Stimulated activated naive CD8-positive, alpha-beta T cell treated with anti-CD3 and anti-CD28 coated beads, Interleukin-15, amount 100 ng/mL, for 72 hours (primary cell): ENCODE measurements at regions not wholly inside any gene's neighbourhood (a gene's known extent, or its start where the extent isn't known, plus 50 kb on each side); places are given as distances from the start of the nearest gene placed in this dataset.

Source experiments
- ATAC-seq: fragments of 150-1000 bp; cut with Tn5 transposase; 2 replicates; pipeline ENCODE4 v1.10.0; 2021; ENCODE audit warnings: mild to moderate bottlenecking, moderate library complexity
- DNase-seq, 2 donors: peaks; one replicate each; pipeline ENCODE4 v3.0.0; 2021 to 2022
- H3K27ac Mint-ChIP-seq, 2 donors: one replicate each; pipeline ENCODE4 v1.8.0; 2022; ENCODE audit warnings: mild to moderate bottlenecking in 2 of 2, mixed read lengths in 2 of 2, moderate library complexity in 2 of 2
- H3K27me3 Mint-ChIP-seq: one replicate; pipeline ENCODE4 v1.8.0; 2022; ENCODE audit warnings: mixed read lengths
- H3K4me1 Mint-ChIP-seq: one replicate; pipeline ENCODE4 v1.8.0; 2022; ENCODE audit warnings: mild to moderate bottlenecking, mixed read lengths
- H3K4me3 Mint-ChIP-seq, 2 donors: one replicate each; pipeline ENCODE4 v1.8.0; 2022; ENCODE audit warnings: mild to moderate bottlenecking in 2 of 2, mixed read lengths in 2 of 2, moderate library complexity in 1 of 2
- H3K9me3 Mint-ChIP-seq, 2 donors: one replicate each; pipeline ENCODE4 v1.8.0; 2022; ENCODE audit warnings: mixed read lengths in 2 of 2

- no peaks in the 10 kb centered on the region for H3K4me1 Mint-ChIP-seq
- no peak overlapping the region for H3K27ac Mint-ChIP-seq
- ATAC-seq = no peak
These were observed 93.0 kb downstream of the PPP1R3A start for GRCh38 chr7:113825832-113826231.

GRCh38 chr7:113824117-113824823 is 94.5 kb downstream of the PPP1R3A start:
- H3K4me3 Mint-ChIP-seq = no peak overlapping the region
- DNase-seq = no peak
- H3K4me1 Mint-ChIP-seq = no peaks in the 10 kb centered on the region
- no peak overlapping the region for H3K27ac Mint-ChIP-seq
- H3K9me3 Mint-ChIP-seq = peaks cover 4 to 12% of the 10 kb centered on the region in 2 donors
- H3K27me3 Mint-ChIP-seq = no peaks in the 10 kb centered on the region
- no peak for ATAC-seq

More at GRCh38 chr7:113825832-113826231, 93.0 kb downstream of the PPP1R3A start:
- no peak for DNase-seq
- H3K9me3 Mint-ChIP-seq = peaks cover 4 to 12% of the 10 kb centered on the region in 2 donors
- no peak overlapping the region for H3K4me3 Mint-ChIP-seq
- H3K27me3 Mint-ChIP-seq = no peaks in the 10 kb centered on the region

GRCh38 chr7:113819474-113819873 is 99.3 kb downstream of the PPP1R3A start:
- DNase-seq (no peak), ATAC-seq (no peak)
- Mint-ChIP-seq H3K4me1 (no peaks in the 10 kb centered on the region), H3K27me3 (no peaks in the 10 kb centered on the region), H3K9me3 (no peaks in the 10 kb centered on the region), H3K27ac (no peak overlapping the region), H3K4me3 (no peak overlapping the region)

- H3K4me3 Mint-ChIP-seq = no peak overlapping the region
- DNase-seq (no peak), ATAC-seq (no peak)
- no peaks in the 10 kb centered on the region for H3K27me3 Mint-ChIP-seq
- no peaks in the 10 kb centered on the region for H3K9me3 Mint-ChIP-seq
- H3K4me1 Mint-ChIP-seq = no peaks in the 10 kb centered on the region
- H3K27ac Mint-ChIP-seq = no peak overlapping the region
These were observed 102.2 kb downstream of the PPP1R3A start for GRCh38 chr7:113816639-113817038.

GRCh38 chr7:113813471-113813870 is 105.3 kb downstream of the PPP1R3A start:
- ATAC-seq (no peak), DNase-seq (no peak)
- H3K27ac Mint-ChIP-seq = no peak overlapping the region

GRCh38 chr7:113812591-113813255 is 106.1 kb downstream of the PPP1R3A start:
- ATAC-seq (no peak), DNase-seq (no peak)
- H3K4me3 Mint-ChIP-seq = no peak overlapping the region
- H3K27me3 Mint-ChIP-seq = no peaks in the 10 kb centered on the region
- no peak overlapping the region for H3K27ac Mint-ChIP-seq
- peaks cover 0 to 4% of the 10 kb centered on the region in 2 donors for H3K9me3 Mint-ChIP-seq
- no peaks in the 10 kb centered on the region for H3K4me1 Mint-ChIP-seq

More at GRCh38 chr7:113813471-113813870, 105.3 kb downstream of the PPP1R3A start:
- H3K9me3 Mint-ChIP-seq = peaks cover 0 to 4% of the 10 kb centered on the region in 2 donors
- H3K4me1 Mint-ChIP-seq = no peaks in the 10 kb centered on the region
- H3K4me3 Mint-ChIP-seq = no peak overlapping the region
- no peaks in the 10 kb centered on the region for H3K27me3 Mint-ChIP-seq

- no peaks in the 10 kb centered on the region for H3K4me1 Mint-ChIP-seq
- peak; percentile 42 for ATAC-seq
- H3K9me3 Mint-ChIP-seq = peaks cover 0 to 4% of the 10 kb centered on the region in 2 donors
- no peak overlapping the region for H3K27ac Mint-ChIP-seq
- DNase-seq = no peak
- no peaks in the 10 kb centered on the region for H3K27me3 Mint-ChIP-seq
- H3K4me3 Mint-ChIP-seq = no peak overlapping the region
These were observed 108.6 kb downstream of the PPP1R3A start for GRCh38 chr7:113810080-113810744.

GRCh38 chr7:113809581-113809980 is 109.2 kb downstream of the PPP1R3A start:
- no peak for DNase-seq
- no peak overlapping the region for H3K27ac Mint-ChIP-seq
- no peak overlapping the region for H3K4me3 Mint-ChIP-seq

GRCh38 chr7:113806633-113807327 is 112.0 kb downstream of the PPP1R3A start:
- no peak for ATAC-seq
- Mint-ChIP-seq H3K4me3 (no peak overlapping the region), H3K27ac (no peak overlapping the region), H3K9me3 (peaks cover 4 to 7% of the 10 kb centered on the region in 2 donors), H3K4me1 (no peaks in the 10 kb centered on the region), H3K27me3 (no peaks in the 10 kb centered on the region)
- DNase-seq = no peak

More at GRCh38 chr7:113809581-113809980, 109.2 kb downstream of the PPP1R3A start:
- peaks cover 0 to 4% of the 10 kb centered on the region in 2 donors for H3K9me3 Mint-ChIP-seq
- no peak for ATAC-seq
- H3K4me1 Mint-ChIP-seq = no peaks in the 10 kb centered on the region
- H3K27me3 Mint-ChIP-seq = no peaks in the 10 kb centered on the region

- Mint-ChIP-seq H3K27me3 (no peaks in the 10 kb centered on the region), H3K9me3 (peaks cover 4 to 7% of the 10 kb centered on the region in 2 donors), H3K4me3 (no peak overlapping the region), H3K4me1 (no peaks in the 10 kb centered on the region), H3K27ac (no peak overlapping the region)
- ATAC-seq (no peak), DNase-seq (no peak)
These were observed 112.8 kb downstream of the PPP1R3A start for GRCh38 chr7:113805976-113806375.

- H3K27ac Mint-ChIP-seq = no peak overlapping the region
- no peak for DNase-seq
- H3K9me3 Mint-ChIP-seq = peaks cover 0 to 7% of the 10 kb centered on the region in 2 donors
- no peaks in the 10 kb centered on the region for H3K27me3 Mint-ChIP-seq
- no peak overlapping the region for H3K4me3 Mint-ChIP-seq
- no peak for ATAC-seq
- no peaks in the 10 kb centered on the region for H3K4me1 Mint-ChIP-seq
These were observed 114.2 kb downstream of the PPP1R3A start for GRCh38 chr7:113804475-113805095.

GRCh38 chr7:113801751-113802150 is 117.1 kb downstream of the PPP1R3A start:
- H3K4me3 Mint-ChIP-seq = no peak overlapping the region
- H3K27ac Mint-ChIP-seq = no peak overlapping the region
- ATAC-seq (no peak), DNase-seq (no peak)
- H3K9me3 Mint-ChIP-seq = peaks cover 0 to 7% of the 10 kb centered on the region in 2 donors
- no peaks in the 10 kb centered on the region for H3K4me1 Mint-ChIP-seq
- H3K27me3 Mint-ChIP-seq = no peaks in the 10 kb centered on the region

GRCh38 chr7:113800826-113801225 is 118.0 kb downstream of the PPP1R3A start:
- Mint-ChIP-seq H3K27me3 (no peaks in the 10 kb centered on the region), H3K27ac (no peak overlapping the region), H3K9me3 (peaks cover 0 to 7% of the 10 kb centered on the region in 2 donors), H3K4me1 (no peaks in the 10 kb centered on the region), H3K4me3 (no peak overlapping the region)
- no peak for ATAC-seq
- DNase-seq = no peak

- no peak overlapping the region for H3K27ac Mint-ChIP-seq
These were observed 118.9 kb downstream of the PPP1R3A start for GRCh38 chr7:113799896-113800295.

GRCh38 chr7:113797420-113798010 is 121.3 kb downstream of the PPP1R3A start:
- Mint-ChIP-seq H3K4me1 (no peaks in the 10 kb centered on the region), H3K27ac (no peak overlapping the region), H3K4me3 (no peak overlapping the region), H3K27me3 (no peaks in the 10 kb centered on the region), H3K9me3 (peaks cover 5 to 6% of the 10 kb centered on the region in 2 donors)
- no peak for DNase-seq
- no peak for ATAC-seq

More at GRCh38 chr7:113799896-113800295, 118.9 kb downstream of the PPP1R3A start:
- Mint-ChIP-seq H3K27me3 (no peaks in the 10 kb centered on the region), H3K4me1 (no peaks in the 10 kb centered on the region), H3K9me3 (peaks cover 0 to 7% of the 10 kb centered on the region in 2 donors), H3K4me3 (no peak overlapping the region)
- DNase-seq (no peak), ATAC-seq (no peak)
